Thoracic aorta (tissue), 2 donors: ENCODE measurements at regions not wholly inside any gene's neighbourhood (a gene's known extent, or its start where the extent isn't known, plus 50 kb on each side); places are given as distances from the start of the nearest gene placed in this dataset.
"Not testable (repeated sequence)": the region's sequence is repeated elsewhere in the genome, so short reads cannot be mapped to it uniquely, and the experiment has no call there.

Source experiments
- ATAC-seq: fragments of 150-250 bp; one replicate; pipeline ENCODE4 v1.8.0; 2017; ENCODE audit warnings: low read depth; ENCODE audit not compliant: insufficient number of reproducible peaks, low FRiP score
- DNase-seq: peaks from one replicate; pipeline ENCODE4 v3.0.0-alpha.2; 2020; ENCODE audit warnings: low spot score
- H3K27ac ChIP-seq, 2 donors: fragments of 200-600 bp; sonication (generic); 1 replicate in 1 of 2; 2 replicates in 1 of 2; pipeline ENCODE4 v1.5.1; 2016; ENCODE audit warnings: mild to moderate bottlenecking in 2 of 2, moderate library complexity in 2 of 2
- H3K27me3 ChIP-seq: fragments of 200-600 bp; sonication (generic); replicated peaks from 2 replicates; pipeline ENCODE4 v1.6.0; 2016; ENCODE audit warnings: mild to moderate bottlenecking; ENCODE audit not compliant: insufficient read depth
- H3K36me3 ChIP-seq: fragments of 200-600 bp; sonication (generic); one replicate; pipeline ENCODE4 v1.5.1; 2016
- H3K4me1 ChIP-seq, 2 donors: fragments of 200-600 bp; sonication (generic); 1 replicate in 1 of 2; 2 replicates in 1 of 2; pipeline versions ENCODE4 v1.5.1 to v1.6.0; 2016; ENCODE audit warnings: low read depth in 2 of 2, mild to moderate bottlenecking in 1 of 2; ENCODE audit not compliant: control insufficient read depth in 1 of 2
- H3K4me3 ChIP-seq: fragments of 200-600 bp; sonication (generic); 2 replicates; pipeline ENCODE4 v1.5.1; 2016; ENCODE audit warnings: mild to moderate bottlenecking
- H3K9me3 ChIP-seq: fragments of 200-600 bp; sonication (generic); 2 replicates; pipeline ENCODE4 v1.5.1; 2016
- TF ChIP-seq, protein P1 (sequence below): fragments of 200-600 bp; sonication (generic); IDR thresholded peaks from one replicate; pipeline ENCODE4 v1.5.1; 2019; ENCODE audit warnings: antibody characterized with exemption

- no peak overlapping the region for H3K4me3 ChIP-seq
- H3K27me3 ChIP-seq: no peaks in the 10 kb centered on the region
- TF ChIP-seq, protein P1, sequence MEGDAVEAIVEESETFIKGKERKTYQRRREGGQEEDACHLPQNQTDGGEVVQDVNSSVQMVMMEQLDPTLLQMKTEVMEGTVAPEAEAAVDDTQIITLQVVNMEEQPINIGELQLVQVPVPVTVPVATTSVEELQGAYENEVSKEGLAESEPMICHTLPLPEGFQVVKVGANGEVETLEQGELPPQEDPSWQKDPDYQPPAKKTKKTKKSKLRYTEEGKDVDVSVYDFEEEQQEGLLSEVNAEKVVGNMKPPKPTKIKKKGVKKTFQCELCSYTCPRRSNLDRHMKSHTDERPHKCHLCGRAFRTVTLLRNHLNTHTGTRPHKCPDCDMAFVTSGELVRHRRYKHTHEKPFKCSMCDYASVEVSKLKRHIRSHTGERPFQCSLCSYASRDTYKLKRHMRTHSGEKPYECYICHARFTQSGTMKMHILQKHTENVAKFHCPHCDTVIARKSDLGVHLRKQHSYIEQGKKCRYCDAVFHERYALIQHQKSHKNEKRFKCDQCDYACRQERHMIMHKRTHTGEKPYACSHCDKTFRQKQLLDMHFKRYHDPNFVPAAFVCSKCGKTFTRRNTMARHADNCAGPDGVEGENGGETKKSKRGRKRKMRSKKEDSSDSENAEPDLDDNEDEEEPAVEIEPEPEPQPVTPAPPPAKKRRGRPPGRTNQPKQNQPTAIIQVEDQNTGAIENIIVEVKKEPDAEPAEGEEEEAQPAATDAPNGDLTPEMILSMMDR: no peak
- H3K27ac ChIP-seq: no peak overlapping the region
- ATAC-seq: no peak
- no peaks in the 10 kb centered on the region for H3K4me1 ChIP-seq
- no peaks in the 10 kb centered on the region for H3K9me3 ChIP-seq
- H3K36me3 ChIP-seq: no peaks in the 10 kb centered on the region
- no peak for DNase-seq
Observed at GRCh38 chr6:119676230-119676629, 326.7 kb upstream of the MAN1A1 start.

DNA sequence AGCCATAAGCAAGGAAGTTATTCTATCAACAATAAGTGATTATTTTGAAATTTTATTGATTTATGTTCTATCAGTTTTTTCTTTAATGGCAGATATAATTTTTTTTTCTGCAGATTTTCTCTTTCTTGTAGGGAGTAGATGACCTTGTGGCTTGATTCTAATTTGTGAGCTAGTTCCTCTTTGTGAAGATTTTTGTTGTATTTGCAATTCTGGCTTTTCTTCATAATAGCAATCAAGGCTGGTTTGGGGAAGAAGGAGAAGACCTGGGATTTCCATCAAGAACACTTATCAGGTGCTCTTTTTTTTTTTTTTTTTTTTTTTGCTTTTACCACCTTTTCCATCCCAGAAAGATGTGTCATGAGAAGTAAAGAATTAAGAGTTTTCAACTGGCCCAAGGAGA is 324.2 kb upstream of the MAN1A1 start:
- Histone ChIP-seq H3K27me3 (no peaks in the 10 kb centered on the region), H3K27ac (no peak overlapping the region), H3K4me3 (no peak overlapping the region), H3K4me1 (no peaks in the 10 kb centered on the region), H3K9me3 (no peaks in the 10 kb centered on the region), H3K36me3 (no peaks in the 10 kb centered on the region)
- ATAC-seq (no peak), DNase-seq (no peak)
- TF ChIP-seq, protein P1: no peak

GRCh38 chr6:119672725-119673124 is 323.2 kb upstream of the MAN1A1 start:
- Histone ChIP-seq H3K9me3 (no peaks in the 10 kb centered on the region), H3K4me3 (no peak overlapping the region), H3K27ac (no peak overlapping the region), H3K36me3 (no peaks in the 10 kb centered on the region), H3K27me3 (no peaks in the 10 kb centered on the region), H3K4me1 (no peaks in the 10 kb centered on the region)
- TF ChIP-seq, protein P1: no peak
- ATAC-seq (no peak), DNase-seq (no peak)

DNA sequence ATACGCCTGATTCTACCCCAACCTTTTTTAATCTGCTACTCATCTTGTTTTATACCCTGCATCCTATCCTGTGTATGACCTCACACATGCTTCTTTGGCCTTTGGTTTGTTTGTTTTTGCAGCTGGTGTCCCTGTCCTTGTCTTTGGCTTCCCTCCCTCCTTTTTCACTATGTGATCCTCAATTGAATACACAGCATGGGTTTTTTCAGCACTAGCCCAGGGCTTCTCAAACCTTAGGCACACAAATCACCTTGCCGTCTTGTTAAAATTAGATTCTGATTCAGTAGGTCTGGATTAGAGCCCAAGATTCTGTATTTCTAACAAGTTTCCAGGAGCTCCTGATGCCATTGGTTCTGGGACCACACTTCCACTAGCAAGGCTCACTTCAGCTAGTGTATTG is 321.5 kb upstream of the MAN1A1 start:
- no peaks in the 10 kb centered on the region for H3K9me3 ChIP-seq
- H3K4me1 ChIP-seq: no peaks in the 10 kb centered on the region
- H3K27me3 ChIP-seq: no peaks in the 10 kb centered on the region
- TF ChIP-seq, protein P1: no peak
- H3K36me3 ChIP-seq: no peaks in the 10 kb centered on the region
- H3K27ac ChIP-seq: no peak overlapping the region
- no peak for ATAC-seq
- no peak overlapping the region for H3K4me3 ChIP-seq
- no peak for DNase-seq

- DNase-seq (no peak), ATAC-seq (no peak)
- H3K27me3 ChIP-seq: no peaks in the 10 kb centered on the region
- H3K27ac ChIP-seq: no peak overlapping the region
- TF ChIP-seq, protein P1: no peak
- H3K36me3 ChIP-seq: no peaks in the 10 kb centered on the region
- no peak overlapping the region for H3K4me3 ChIP-seq
- H3K4me1 ChIP-seq: no peaks in the 10 kb centered on the region
- no peaks in the 10 kb centered on the region for H3K9me3 ChIP-seq
Observed at GRCh38 chr6:119669221-119669620, 319.7 kb upstream of the MAN1A1 start.

- not testable (repeated sequence) for H3K4me3 ChIP-seq, ATAC-seq, H3K4me1 ChIP-seq, DNase-seq, H3K27ac ChIP-seq, H3K36me3 ChIP-seq, H3K27me3 ChIP-seq, H3K9me3 ChIP-seq
Observed at GRCh38 chr6:119665432-119665831, 315.9 kb upstream of the MAN1A1 start.
